Psoas muscle (tissue), 7 donors: ENCODE measurements at regions not wholly inside any gene's neighbourhood (a gene's known extent, or its start where the extent isn't known, plus 50 kb on each side); places are given as distances from the start of the nearest gene placed in this dataset.

Source experiments
- ATAC-seq, 4 donors: fragments of 200-7000 bp; cut with Tn5 transposase; one replicate each; pipeline ENCODE4 v1.9.1; 2020; ENCODE audit warnings: moderate library complexity in 3 of 4, mild to moderate bottlenecking in 2 of 4
- DNase-seq, 2 donors: peaks; one replicate each; pipeline ENCODE4 v3.0.0-alpha.2; 2020
- H3K27ac ChIP-seq: fragments of 200-600 bp; one replicate; pipeline ENCODE4 v1.8.0; 2022
- H3K27me3 ChIP-seq, 3 donors: fragments of 200-600 bp in 1 of 3; one replicate each; pipeline versions ENCODE4 v1.6.1 to v1.8.0; 2013 to 2022; ENCODE audit warnings: low read length in 2 of 3, mild to moderate bottlenecking in 2 of 3, moderate library complexity in 1 of 3; ENCODE audit not compliant: insufficient read depth in 3 of 3
- H3K36me3 ChIP-seq, 2 donors: fragments of 200-600 bp in 1 of 2; one replicate each; pipeline versions ENCODE4 v1.6.1 to v1.8.0; 2013 to 2022; ENCODE audit warnings: low read depth in 1 of 2, mild to moderate bottlenecking in 1 of 2, moderate library complexity in 1 of 2; ENCODE audit not compliant: insufficient read depth in 1 of 2
- H3K4me1 ChIP-seq: fragments of 200-600 bp; one replicate; pipeline ENCODE4 v1.8.0; 2022
- H3K4me3 ChIP-seq: fragments of 200-600 bp; one replicate; pipeline ENCODE4 v1.8.0; 2022; ENCODE audit warnings: mild to moderate bottlenecking
- H3K9me3 ChIP-seq: fragments of 200-600 bp; one replicate; pipeline ENCODE4 v1.8.0; 2022
- CTCF ChIP-seq: fragments of 200-600 bp; IDR thresholded peaks from one replicate; pipeline ENCODE4 v1.8.0; 2022; ENCODE audit warnings: antibody characterized with exemption
- WGBS, 3 donors: extraction: QIAGEN DNeasy Blood & Tissue Kit; methylation state at CpG; one replicate each; pipeline versions ENCODE4 v1.1.6 to v1.1.7; 2013; 5-methylcytosine and 5-hydroxymethylcytosine counted together
- intact Hi-C, 2 donors: fragments of 100-400 bp; cut with DNase I; formaldehyde crosslinking; loops; one replicate each; pipeline versions ENCODE4 v1.11.0 to v1.14.2; 2022
- donor health status: healthy with polysubstance abuse.
- donor health status: DM: no; HTN: no; CAD: no; lungs with moderate emphysema.
- donor health status: Bipolar disorder and iron deficiency.
- donor health status: healthy.
- donor health status: DM: yes; HTN: yes; CAD: no.
- donor health status: DM: no; HTN: no; CAD: no.
- donor health status: DM: yes; HTN: yes; CAD: no.

DNA sequence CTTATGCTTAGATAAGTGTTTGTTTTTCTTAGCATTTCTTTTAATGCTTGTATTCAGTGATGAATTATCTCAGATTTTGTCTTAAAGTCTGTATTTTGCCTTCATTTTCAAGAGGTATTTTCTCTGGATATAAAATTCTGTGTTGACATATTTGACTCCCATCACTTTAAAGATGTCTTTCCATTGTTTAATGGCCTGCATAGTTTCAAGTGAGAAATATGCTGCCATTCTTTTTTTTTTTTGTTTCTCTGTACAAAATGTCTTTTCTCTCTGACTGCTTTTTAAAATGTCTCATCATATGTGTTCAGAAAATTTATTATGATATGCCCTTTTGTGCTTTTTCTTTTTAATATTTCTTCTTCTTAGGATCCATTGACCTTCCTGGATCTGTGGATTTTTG, 578.0 kb upstream of the NOX3 start:
- DNase-seq (no peak), ATAC-seq (no peak)
- Histone ChIP-seq H3K36me3 (no peaks in the 10 kb centered on the region), H3K27ac (no peak overlapping the region), H3K4me1 (no peaks in the 10 kb centered on the region), H3K9me3 (peaks cover 4% of the 10 kb centered on the region), H3K27me3 (peaks cover 0 to 3% (median 0%) of the 10 kb centered on the region in 3 donors), H3K4me3 (no peak overlapping the region)
- no peak for TF ChIP-seq CTCF
- intact Hi-C loops = no loop called here

DNA sequence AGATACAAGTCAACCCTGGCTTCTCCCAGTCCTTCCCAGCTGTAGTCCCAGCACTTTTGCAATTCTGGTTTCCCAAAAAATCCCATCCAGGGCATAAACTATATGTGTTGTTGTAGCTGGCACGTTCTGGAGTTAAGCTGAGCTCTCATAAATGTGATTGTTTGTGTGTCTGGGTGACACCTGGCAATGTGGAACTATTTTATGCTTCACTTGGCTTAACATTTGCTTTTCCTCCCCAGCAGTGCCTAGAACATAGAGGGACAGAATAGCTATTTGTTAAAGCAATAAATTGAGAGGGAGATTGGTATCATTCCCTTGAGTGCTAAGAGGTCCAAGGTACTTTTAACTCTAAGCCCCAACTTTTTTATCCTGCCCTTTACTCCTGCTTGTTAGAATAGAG, 575.9 kb upstream of the NOX3 start:
- WGBS, 3 donors = 17 to 28% (median 23%) methylated on average over 1 of the region's 1 CpG
- Histone ChIP-seq H3K4me3 (no peak overlapping the region), H3K9me3 (peaks cover 4% of the 10 kb centered on the region), H3K27me3 (peaks cover 0 to 3% (median 0%) of the 10 kb centered on the region in 3 donors), H3K36me3 (no peaks in the 10 kb centered on the region), H3K27ac (no peak overlapping the region), H3K4me1 (no peaks in the 10 kb centered on the region)
- TF ChIP-seq CTCF = no peak
- ATAC-seq = no peak
- no peak for DNase-seq
- intact Hi-C loops = no loop called here

DNA sequence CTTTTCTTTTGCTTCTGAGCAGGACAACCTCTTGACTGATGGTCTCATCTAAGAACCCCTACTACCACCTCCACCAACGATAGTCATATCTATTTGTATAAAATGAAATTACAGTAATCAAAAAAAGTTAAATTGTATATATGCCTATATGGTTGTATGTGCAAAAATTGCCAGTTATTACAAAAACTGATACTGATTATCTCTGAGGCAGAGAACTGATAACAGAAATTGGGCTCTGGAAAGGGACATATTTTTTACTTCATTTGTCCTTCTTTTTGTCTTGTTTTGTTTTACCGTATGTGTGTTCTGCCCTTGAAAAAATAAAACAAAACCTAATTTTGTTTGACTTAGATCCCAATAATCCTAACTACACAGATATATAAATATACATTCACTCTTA, 574.4 kb upstream of the NOX3 start:
- WGBS, 3 donors = 88 to 95% (median 92%) methylated on average over 2 of the region's 2 CpGs
- H3K27ac ChIP-seq = no peak overlapping the region
- no peaks in the 10 kb centered on the region for H3K4me1 ChIP-seq
- ATAC-seq (no peak), DNase-seq (no peak)
- intact Hi-C loops = no loop called here
- H3K9me3 ChIP-seq = peaks cover 11% of the 10 kb centered on the region
- no peaks in the 10 kb centered on the region for H3K36me3 ChIP-seq
- peaks cover 0 to 3% (median 0%) of the 10 kb centered on the region in 3 donors for H3K27me3 ChIP-seq
- no peak for TF ChIP-seq CTCF
- H3K4me3 ChIP-seq = no peak overlapping the region

GRCh38 chr6:156029286-156029985, 573.8 kb upstream of the NOX3 start:
- 83 to 87% (median 85%) methylated on average over 13 of the region's 13 CpGs for WGBS, 3 donors
- Histone ChIP-seq H3K4me3 (no peak overlapping the region), H3K27me3 (peaks cover 0 to 3% (median 0%) of the 10 kb centered on the region in 3 donors), H3K36me3 (no peaks in the 10 kb centered on the region), H3K27ac (no peak overlapping the region), H3K9me3 (peaks cover 15% of the 10 kb centered on the region), H3K4me1 (no peaks in the 10 kb centered on the region)
- TF ChIP-seq CTCF = no peak
- DNase-seq (no peak), ATAC-seq (no peak)
- intact Hi-C loops = no loop called here
